Coronary artery (tissue), 2 donors: ENCODE measurements at regions not wholly inside any gene's neighbourhood (a gene's known extent, or its start where the extent isn't known, plus 50 kb on each side); places are given as distances from the start of the nearest gene placed in this dataset.

Experiments
- DNase-seq: peaks from one replicate; pipeline ENCODE4 v3.0.0-alpha.2; 2017; ENCODE audit warnings: low spot score
- H3K27ac ChIP-seq, 2 donors: fragments of 200-600 bp; sonication (generic); one replicate each; pipeline ENCODE4 v1.5.1; 2016 to 2019
- H3K4me3 ChIP-seq: fragments of 200-600 bp; sonication (generic); 2 replicates; pipeline ENCODE4 v1.5.1; 2016; ENCODE audit warnings: mild to moderate bottlenecking, moderate library complexity
- TF ChIP-seq, protein P1 (sequence below): fragments of 200-600 bp; sonication (generic); IDR thresholded peaks from one replicate; pipeline ENCODE4 v1.5.1; 2019; ENCODE audit warnings: antibody characterized with exemption

DNA sequence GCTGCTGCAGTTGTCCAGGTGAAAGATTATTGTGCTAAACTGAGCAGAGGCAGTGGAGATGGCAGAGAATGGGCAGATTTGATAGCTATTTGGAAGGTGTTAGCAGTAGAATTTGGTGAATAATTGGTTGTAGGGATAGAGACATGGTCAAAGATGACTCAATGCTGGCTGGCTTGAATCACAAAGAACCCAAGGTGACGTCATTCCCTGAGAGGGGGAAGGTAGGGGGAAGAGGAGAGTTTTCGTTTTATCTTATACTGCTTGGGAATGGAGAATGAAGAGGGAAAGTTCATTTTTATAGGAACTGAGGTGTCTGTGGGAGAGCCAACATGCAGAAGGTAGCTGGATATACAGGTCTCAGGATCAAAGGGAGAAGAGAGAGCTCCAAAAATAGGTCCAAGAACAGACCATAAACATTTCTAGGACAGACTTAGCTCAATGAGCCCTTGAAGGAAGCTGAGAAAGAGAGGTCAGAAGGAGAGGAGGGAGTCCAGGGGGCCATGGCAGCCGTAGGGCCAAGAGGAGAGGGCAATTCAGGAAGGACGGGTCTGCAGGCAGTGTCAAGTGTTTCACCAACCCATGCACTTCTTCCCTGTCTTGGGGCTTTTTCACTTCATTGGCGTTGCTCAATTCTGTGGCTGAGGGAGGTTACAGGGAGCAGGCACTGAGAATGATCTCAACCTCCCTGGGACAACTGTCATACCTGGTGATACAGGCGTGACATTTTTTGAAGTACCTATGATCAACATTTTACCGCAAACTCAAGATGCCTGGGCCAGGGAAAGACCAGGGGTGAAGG is 281.3 kb downstream of the TDRD15 start:
- no peak overlapping the region for H3K27ac ChIP-seq
- TF ChIP-seq, protein P1, sequence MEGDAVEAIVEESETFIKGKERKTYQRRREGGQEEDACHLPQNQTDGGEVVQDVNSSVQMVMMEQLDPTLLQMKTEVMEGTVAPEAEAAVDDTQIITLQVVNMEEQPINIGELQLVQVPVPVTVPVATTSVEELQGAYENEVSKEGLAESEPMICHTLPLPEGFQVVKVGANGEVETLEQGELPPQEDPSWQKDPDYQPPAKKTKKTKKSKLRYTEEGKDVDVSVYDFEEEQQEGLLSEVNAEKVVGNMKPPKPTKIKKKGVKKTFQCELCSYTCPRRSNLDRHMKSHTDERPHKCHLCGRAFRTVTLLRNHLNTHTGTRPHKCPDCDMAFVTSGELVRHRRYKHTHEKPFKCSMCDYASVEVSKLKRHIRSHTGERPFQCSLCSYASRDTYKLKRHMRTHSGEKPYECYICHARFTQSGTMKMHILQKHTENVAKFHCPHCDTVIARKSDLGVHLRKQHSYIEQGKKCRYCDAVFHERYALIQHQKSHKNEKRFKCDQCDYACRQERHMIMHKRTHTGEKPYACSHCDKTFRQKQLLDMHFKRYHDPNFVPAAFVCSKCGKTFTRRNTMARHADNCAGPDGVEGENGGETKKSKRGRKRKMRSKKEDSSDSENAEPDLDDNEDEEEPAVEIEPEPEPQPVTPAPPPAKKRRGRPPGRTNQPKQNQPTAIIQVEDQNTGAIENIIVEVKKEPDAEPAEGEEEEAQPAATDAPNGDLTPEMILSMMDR, result no peak
- H3K4me3 ChIP-seq, result no peak overlapping the region
- DNase-seq, result no peak

DNA sequence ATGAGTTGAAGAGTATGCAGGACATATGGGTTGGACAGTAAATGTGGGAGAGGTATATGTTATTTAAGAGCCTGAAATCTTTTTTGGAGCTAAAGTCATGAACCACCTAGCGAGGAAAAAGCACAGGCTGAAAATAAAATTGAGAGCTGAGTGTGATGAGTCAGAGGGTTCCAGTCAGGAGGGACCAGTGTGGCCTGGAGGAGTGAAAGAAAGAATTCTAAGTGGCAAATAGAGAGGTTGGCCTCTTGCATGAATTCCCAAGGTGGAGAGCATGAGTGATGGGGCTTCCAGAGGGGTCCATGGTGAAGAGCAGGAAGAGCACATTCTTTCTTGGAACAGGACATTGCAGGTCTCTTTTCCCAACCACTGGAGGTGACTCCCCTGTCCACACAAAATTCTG is 282.6 kb downstream of the TDRD15 start:
- no peak for DNase-seq
- TF ChIP-seq, protein P1, result no peak
- no peak overlapping the region for H3K4me3 ChIP-seq
- H3K27ac ChIP-seq, result no peak overlapping the region

DNA sequence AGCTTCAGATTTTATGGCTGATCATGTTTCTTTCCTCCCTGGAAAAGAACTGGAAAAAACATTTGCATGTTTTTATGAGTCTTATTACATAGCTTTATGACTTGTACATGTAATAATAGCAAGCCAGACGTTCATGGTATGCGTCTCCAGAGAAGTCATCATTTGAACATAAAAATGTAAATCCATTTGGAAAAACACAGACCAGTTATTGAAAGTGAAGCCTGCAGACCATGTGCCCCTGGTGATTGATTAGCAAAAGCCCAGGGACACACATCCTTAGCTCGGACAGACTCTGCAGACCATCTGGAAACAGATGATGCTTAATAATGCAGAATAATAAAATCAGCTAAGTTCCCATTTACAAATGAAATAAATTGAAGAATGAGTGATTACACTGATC is 283.1 kb downstream of the TDRD15 start:
- no peak for DNase-seq
- TF ChIP-seq, protein P1, result no peak

DNA sequence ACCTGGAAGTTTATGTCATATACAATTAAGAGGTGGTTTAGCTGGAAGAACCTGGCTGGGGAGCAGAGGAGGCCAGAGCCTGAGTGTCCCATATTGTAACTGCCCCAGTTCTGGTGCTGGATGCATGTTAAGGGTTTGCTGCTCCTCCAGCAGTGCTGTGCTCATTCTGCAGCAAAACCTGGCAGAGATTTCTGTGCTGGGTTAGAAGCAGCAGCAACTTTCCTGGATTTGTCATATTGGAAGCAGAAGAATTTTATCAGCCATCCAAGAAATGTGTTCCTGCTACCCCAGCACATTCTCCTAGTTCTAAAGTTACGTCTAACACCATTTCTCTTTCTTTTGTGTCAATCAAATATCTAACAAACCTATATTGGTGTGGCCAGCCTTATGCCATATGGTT is 284.1 kb downstream of the TDRD15 start:
- TF ChIP-seq, protein P1, result no peak
- Histone ChIP-seq H3K4me3 (no peak overlapping the region), H3K27ac (no peak overlapping the region)
- no peak for DNase-seq

More for the DNA sequence above, 283.1 kb downstream of the TDRD15 start:
- H3K27ac ChIP-seq, result no peak overlapping the region
- H3K4me3 ChIP-seq, result no peak overlapping the region

DNA sequence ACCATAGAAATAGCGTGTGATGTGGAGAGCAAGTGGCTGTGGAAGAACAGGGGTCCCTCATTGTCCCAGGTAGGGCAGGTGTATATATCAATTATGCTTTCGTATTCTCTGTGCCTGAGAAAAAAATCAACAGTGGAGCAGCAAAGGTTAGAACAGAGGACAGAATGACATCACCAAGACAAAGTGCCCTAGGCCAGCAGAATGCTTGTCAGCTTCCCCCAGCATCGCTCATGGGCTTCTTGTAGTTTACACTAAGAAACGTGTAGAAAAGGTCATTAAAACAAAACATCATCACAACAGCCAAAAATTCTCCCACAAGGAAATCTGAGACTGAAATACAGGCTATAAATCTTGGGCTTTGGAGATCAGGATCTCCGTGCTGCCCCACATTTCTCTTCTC is 288.0 kb downstream of the TDRD15 start:
- H3K4me3 ChIP-seq, result no peak overlapping the region
- TF ChIP-seq, protein P1, result no peak
- no peak overlapping the region for H3K27ac ChIP-seq
- DNase-seq, result no peak

DNA sequence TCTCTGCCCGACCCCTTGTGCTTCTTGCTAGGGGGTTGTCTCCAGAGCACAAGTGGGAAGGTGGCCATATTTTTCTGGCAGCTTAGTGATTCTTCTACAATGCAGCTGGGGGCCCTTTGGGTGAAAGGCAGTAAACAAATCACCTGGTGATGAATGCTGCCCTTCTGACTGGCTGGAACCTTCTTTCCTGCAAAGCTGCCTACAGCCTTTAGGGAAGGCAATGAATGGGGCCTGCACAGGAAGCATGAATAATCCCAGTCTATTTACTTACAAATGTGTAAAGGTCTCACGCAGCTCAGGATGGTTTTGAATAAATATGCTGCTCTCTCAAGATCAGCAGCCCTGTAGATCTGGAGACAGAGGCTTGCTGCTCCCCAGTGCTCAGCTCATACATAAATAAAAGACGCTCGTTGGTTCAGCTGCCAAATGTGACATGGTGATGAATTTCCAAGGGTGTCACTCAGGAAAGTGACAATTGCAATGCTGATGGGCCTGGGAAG is 289.2 kb downstream of the TDRD15 start:
- no peak overlapping the region for H3K4me3 ChIP-seq
- no peak overlapping the region for H3K27ac ChIP-seq
- TF ChIP-seq, protein P1, result no peak
- no peak for DNase-seq

DNA sequence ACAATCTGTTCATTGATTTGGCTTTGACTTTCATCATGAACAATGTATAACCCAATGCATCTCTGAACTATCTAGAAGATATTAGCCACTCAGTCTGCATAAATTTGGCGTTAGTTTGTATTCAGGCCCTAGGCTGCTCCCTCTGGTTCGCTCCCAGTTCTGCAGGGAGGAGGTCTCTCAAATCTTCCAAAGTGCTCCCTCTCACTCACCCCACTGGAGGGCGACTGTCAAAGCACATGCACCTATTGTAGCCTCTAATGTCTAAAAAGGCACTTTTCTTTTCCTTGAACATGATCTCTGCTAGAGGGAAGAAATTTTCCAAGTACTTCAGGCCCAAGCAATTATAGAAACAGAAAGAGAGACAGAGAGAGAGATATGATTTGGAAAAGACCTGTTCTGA is 291.5 kb downstream of the TDRD15 start:
- TF ChIP-seq, protein P1, result no peak
- Histone ChIP-seq H3K27ac (no peak overlapping the region), H3K4me3 (no peak overlapping the region)
- DNase-seq, result no peak
